Stimulated activated CD8-positive, alpha-beta memory T cell treated with anti-CD3 and anti-CD28 coated beads, Interleukin-7, amount 100 ng/mL, for 1 hour (primary cell): ENCODE measurements at regions not wholly inside any gene's neighbourhood (a gene's known extent, or its start where the extent isn't known, plus 50 kb on each side); places are given as distances from the start of the nearest gene placed in this dataset.
"Not testable (repeated sequence)": the region's sequence is repeated elsewhere in the genome, so short reads cannot be mapped to it uniquely, and the experiment has no call there.

Experiments used
- DNase-seq, 2 donors: peaks; one replicate each; pipeline ENCODE4 v3.0.0-alpha.2; 2020; ENCODE audit warnings: low read depth in 2 of 2

- DNase-seq: no peak
These were observed 2392.6 kb upstream of the C9orf72 start for GRCh38 chr9:29965834-29966233.

DNA sequence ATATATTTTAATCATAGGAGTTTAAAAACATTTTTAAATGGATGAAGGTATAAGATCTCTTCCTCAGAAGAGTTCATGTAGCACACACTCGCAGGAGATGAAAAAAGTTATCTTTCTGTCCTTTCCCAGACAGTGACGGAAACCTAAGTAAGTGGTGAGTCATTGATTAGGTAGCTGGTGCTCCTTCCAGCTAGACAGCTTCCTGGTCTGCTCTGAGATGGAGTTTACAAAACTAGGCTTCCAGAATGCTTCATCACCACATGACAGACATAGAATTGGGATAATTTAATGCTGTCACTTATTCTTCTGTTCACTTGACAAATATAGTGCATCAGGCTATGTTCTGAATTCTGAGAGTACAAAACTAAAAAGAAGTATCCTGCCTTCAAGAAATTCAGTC is 2393.0 kb upstream of the C9orf72 start:
- no peak for DNase-seq

GRCh38 chr9:29968831-29969230 is 2395.6 kb upstream of the C9orf72 start:
- DNase-seq: no peak

DNA sequence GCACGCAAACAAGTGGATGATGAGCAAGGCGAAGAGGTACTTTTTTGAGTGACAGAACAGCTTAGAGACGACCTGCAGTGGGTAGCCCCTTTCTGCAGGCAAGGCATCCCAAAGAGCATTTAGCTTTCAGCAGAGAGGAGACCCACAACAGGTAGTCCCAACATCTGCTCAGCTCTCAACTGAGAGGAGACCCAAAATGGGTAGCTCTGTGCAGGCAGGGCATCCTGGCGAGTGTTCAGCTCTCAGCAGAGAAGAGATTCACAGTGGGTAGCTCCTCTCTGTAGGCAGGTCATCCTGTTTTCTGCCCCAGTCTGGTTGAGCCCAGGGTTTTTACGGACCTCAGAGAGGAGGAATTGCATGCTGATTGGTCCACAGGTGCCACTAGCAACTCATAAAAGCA is 2396.1 kb upstream of the C9orf72 start:
- DNase-seq: no peak

GRCh38 chr9:29969856-29970647 is 2396.8 kb upstream of the C9orf72 start:
- DNase-seq: no peak

- no peak for DNase-seq
These were observed 2400.9 kb upstream of the C9orf72 start for GRCh38 chr9:29974197-29974596.

DNA sequence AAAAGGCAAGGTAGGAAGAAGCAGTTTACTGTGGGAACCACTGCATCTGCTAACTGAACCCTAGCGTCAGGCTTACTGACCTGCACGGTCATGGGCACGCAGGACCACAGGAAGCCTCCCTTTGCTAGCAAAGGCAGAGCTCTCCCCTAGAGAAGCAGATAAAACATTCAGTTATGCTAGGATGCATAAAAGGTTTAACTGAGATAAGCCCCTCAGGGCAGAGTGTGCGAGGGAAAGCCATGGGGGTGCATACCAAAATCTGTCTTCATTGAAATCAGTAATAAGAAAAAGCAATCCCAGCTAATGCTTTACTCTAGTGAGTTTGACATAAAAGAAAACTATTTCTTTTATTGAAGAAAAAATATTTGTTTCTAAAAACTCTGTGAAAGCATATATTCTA is 2403.7 kb upstream of the C9orf72 start:
- DNase-seq: no peak

- no peak for DNase-seq
These were observed 2403.4 kb upstream of the ACO1 start for GRCh38 chr9:29981013-29981412.

DNA sequence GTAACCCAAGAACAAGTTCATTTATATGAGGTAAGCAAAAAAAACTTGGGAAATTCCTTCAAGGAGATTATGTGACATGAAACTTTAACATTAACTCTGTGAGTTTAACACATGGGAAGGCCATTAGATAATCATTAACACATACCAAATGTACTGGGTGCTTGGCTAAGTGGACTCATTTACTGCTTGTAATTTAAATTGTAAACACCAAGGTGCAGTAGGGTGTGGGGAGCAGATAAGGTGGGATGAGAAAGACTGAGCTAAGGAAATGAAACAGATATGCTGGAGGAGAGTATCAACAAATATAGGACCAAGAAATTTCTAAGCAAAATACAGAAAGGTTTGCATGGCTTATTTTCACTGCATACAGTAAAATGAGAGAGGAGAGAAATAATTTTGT is 2384.8 kb upstream of the ACO1 start:
- no peak for DNase-seq

DNA sequence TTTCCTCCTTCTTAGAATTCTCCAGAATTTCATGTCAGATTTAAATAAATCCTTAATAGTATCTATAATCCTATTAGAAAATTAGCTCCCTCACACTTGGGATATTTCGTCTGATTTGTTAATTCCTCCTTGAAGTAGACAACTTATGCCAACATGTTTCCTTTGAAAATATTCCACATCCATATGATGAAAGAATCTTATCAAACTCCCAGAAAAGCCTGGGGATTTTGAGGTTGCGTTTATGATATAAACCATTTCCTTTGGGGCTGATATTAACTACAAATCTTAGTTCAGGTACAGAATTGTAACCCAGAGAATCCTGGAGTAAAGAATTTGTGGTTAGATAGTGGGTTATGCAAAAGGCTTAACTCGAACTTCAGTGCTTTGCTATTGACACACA is 2373.8 kb upstream of the ACO1 start:
- DNase-seq: no peak

DNA sequence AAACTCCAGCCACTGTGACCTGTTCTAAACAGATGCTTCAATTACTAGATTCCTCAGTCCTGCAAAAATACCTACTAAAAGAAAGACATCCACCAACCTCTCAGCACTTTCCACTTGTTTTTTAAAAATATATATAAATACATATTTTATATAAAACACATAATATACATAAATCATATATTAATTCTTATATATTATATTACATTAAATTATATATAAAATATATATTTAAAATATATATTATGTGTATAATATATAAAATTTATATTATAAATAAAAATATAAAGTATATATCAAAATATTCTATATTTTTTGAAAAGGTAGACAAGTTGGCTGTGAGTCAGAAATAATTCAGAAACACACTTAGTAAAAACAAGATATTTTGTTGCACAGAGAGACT is 2371.8 kb upstream of the ACO1 start:
- DNase-seq: no peak

GRCh38 chr9:30015073-30015472 is 2369.4 kb upstream of the ACO1 start:
- no peak for DNase-seq

DNA sequence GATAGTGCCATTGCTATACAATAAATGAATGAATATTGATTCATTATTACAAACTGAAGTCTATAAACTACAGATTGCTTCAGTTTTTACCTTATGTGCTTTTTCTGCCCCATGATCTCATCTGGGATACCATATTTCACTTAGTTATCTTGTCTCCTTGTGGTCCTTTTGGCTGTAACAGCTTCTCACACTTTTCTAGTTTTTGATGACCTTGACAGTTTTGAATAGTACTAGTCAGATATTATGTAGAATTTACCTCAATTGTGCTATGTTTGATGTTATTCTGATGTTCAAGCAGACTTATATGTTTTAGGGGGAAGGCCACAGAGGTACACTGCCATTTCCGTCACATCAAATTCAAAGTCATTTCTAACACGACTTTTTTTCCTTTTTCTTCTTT is 2364.3 kb upstream of the ACO1 start:
- DNase-seq: no peak

DNA sequence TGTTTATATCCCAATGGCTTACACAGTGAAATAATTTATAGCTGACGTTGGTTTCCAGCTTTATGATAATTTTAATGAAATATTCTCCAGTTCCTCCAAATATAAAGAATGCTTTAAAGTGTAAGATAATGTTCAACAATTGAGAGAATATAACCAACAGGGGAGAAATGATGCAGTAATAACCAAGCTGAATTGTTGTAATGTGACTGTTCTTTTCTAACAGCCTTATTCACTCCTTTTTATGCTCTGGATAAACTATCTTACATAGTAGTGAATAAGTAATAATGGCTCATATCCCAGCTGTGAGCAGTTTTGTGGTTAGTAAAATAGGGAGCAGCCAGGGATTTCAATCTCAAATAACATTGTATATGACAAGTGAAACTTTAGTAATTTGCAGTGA is 2348.7 kb upstream of the ACO1 start:
- no peak for DNase-seq

GRCh38 chr9:30036558-30036957 is 2347.9 kb upstream of the ACO1 start:
- DNase-seq: no peak

DNA sequence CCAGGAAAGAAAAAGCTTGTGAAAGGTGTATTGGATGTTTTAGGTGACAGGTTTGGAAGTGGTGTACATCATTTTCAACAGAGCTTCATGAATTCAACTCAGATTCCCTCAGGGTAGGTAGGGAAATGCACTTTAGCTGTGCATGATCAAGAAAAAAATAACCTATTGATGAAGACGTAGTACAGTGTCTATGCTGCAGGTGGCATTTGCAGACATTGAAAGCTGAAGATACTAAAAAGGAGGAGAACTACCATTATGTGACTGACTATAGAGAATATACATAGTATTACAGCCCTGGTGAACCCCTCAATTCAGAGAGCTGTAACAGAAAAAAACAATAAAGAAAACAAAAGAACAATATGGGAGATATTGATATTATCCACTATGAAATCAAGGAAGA is 2344.7 kb upstream of the ACO1 start:
- no peak for DNase-seq

DNA sequence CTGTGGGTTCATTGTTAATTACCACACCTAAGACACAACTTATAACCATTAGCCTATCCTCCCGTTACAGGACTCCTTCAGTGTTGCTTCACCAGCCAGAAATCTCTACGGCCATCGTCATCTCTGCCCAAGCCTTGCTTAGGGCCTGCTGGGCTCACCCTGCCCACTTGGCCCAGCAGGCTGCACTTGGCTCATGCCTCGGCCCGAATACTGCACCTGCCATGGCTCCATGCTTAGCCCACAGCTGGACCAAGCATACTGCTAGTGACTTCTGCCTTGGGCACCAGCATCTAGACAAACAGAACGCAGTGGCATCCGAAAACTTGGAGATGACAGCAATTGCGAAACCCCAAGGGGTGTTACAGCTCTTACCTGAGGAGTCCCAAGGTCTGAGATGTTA is 2336.0 kb upstream of the ACO1 start:
- DNase-seq: no peak

DNA sequence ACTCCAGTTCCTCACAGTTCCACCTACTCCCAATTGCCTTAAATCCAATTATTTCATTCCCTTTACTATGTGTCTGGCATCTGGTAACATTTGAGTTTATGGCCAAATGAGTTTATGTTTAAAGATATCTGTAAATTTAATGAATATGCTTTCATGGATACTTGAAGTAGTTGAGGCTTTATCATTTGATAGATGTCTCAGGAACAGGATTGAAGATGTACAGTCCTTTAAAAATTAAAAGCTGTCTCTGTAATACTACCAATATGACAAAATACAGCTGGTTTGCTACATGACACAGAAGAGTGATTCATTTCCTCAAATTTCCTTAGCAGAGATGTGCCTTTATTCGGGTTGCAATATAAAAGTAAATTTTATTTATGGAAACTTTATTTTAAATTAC is 2326.0 kb upstream of the ACO1 start:
- DNase-seq: no peak

DNA sequence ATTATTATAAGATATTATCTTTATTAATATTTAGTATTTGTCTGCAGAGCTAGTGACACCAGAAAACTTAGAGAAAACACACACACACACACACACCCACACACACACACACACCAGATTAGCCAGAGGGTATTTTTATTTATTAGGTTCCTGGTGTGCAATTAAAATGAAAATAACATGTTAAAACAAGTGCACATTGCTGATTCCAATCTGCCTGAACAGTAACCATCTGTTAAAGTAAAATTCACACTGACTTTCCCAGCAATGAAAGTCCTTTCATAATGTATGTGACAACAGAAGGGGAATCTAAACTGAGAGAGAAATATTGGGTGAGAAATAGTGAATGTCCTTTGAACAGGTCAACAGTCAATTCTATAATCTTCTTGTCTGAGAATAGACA is 2323.5 kb upstream of the ACO1 start:
- no peak for DNase-seq

GRCh38 chr9:30065888-30066287 is 2318.6 kb upstream of the ACO1 start:
- DNase-seq: no peak

DNA sequence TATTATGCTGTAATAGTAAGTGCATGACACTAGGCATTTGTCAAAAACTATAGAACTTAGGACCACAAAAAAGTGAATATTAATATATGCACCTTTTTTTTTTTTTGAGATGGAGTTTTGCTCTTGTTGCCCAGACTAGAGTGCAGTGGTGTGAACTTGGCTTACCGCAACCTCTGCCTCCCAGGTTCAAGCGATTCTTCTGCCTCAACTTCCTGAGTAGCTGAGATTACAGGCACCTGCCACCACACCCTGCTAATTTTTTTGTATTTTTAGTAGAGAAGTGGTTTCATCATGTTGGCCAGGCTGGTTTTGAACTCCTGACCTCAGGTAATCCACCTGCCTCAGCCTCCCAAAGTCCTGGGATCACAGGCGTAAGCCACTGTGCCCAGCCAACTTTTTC is 2315.2 kb upstream of the ACO1 start:
- not testable (repeated sequence) for DNase-seq

- no peak for DNase-seq
These were observed 2309.4 kb upstream of the ACO1 start for GRCh38 chr9:30075022-30075421.

- no peak for DNase-seq
These were observed 2308.8 kb upstream of the ACO1 start for GRCh38 chr9:30075451-30076199.
